ENCODE measurements at regions not wholly inside any gene's neighbourhood (a gene's known extent, or its start where the extent isn't known, plus 50 kb on each side); places are given as distances from the start of the nearest gene placed in this dataset.

DNA sequence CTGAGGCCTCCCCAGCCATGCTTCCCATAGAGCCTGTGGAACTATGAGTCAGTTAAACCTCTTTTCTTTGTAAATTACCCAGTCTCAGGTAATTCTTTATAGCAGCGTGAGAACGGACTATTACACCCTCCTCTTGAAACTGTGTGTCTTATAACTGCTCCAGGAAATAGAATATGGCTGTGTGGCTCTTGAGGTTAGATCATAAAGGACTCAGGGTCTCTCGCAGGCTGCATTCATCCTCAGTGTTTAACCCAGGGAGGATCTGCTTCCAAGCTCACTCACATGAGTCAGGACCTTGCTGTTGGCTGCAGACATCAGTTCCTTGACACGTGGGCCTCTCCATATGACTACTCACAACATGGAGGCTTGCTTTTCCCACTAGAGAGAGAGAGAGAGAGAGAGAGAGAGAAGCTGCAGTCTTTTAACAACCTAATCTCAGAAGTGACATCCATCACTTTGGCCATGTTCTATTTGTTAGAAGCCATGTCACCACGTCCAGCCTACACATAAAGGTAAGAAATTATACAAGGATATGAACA, 114.3 kb upstream of the UBE2E1 start:
- TF ChIP-seq, protein P1, sequence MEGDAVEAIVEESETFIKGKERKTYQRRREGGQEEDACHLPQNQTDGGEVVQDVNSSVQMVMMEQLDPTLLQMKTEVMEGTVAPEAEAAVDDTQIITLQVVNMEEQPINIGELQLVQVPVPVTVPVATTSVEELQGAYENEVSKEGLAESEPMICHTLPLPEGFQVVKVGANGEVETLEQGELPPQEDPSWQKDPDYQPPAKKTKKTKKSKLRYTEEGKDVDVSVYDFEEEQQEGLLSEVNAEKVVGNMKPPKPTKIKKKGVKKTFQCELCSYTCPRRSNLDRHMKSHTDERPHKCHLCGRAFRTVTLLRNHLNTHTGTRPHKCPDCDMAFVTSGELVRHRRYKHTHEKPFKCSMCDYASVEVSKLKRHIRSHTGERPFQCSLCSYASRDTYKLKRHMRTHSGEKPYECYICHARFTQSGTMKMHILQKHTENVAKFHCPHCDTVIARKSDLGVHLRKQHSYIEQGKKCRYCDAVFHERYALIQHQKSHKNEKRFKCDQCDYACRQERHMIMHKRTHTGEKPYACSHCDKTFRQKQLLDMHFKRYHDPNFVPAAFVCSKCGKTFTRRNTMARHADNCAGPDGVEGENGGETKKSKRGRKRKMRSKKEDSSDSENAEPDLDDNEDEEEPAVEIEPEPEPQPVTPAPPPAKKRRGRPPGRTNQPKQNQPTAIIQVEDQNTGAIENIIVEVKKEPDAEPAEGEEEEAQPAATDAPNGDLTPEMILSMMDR (IDR thresholded peaks at IDR 0.05; ENCODE audit: low read depth, low read length), result no peak
- Histone ChIP-seq H3K36me3 (no peaks in the 10 kb centered on the region), H3K27me3 (no peaks in the 10 kb centered on the region), H3K4me1 (no peaks in the 10 kb centered on the region), H3K9me3 (no peaks in the 10 kb centered on the region), H3K4me3 (ENCODE audit: low read depth, low read length) (no peak overlapping the region)
- DNase-seq, result no peak

DNA sequence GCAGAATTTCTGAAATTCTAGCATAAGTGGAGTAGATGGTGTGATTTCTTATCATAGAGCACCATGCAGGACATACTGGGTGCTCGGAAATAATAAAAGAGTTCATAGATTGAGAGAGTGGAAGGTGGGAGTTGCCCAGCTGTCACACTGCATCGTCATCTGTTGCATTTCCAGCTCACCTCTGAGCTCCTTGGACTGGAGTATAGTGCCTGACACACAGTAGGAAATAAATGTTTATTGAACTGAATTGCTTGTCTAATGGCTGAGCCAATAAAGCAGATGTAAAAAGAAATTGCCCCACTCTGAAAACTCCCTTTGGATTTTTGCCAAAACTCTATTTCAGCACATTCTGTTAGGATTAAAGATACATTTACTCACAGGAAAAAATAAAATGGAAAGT, 108.9 kb upstream of the UBE2E1 start:
- Histone ChIP-seq H3K27me3 (no peaks in the 10 kb centered on the region), H3K4me1 (no peaks in the 10 kb centered on the region), H3K9me3 (no peaks in the 10 kb centered on the region), H3K4me3 (ENCODE audit: low read depth, low read length) (no peak overlapping the region), H3K36me3 (no peaks in the 10 kb centered on the region)
- TF ChIP-seq, protein P1 (IDR thresholded peaks at IDR 0.05; ENCODE audit: low read depth, low read length), result no peak
- no peak for DNase-seq

DNA sequence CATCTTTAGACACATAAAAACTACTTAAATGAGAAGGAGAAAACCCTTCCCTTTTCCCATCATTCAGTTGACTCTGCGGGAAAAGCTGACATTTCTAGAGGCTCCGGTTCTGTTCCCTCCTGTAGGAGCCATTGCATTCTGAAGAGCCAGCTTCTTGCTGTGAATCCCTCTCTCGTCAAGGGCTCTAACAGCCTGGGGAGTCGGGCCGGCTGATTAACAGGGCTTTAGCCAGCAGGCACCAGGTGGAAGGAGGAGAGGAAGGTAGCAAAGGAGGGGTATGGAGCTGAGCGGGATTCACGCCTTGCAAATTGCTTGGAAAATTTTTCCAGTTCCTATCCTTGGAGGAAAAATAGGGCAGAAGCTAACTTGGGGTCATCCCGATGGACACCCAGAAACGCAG, 108.3 kb upstream of the UBE2E1 start:
- no peaks in the 10 kb centered on the region for H3K4me1 ChIP-seq
- no peaks in the 10 kb centered on the region for H3K36me3 ChIP-seq
- DNase-seq, result no peak
- no peak overlapping the region for H3K4me3 ChIP-seq (ENCODE audit: low read depth, low read length)
- no peaks in the 10 kb centered on the region for H3K27me3 ChIP-seq
- TF ChIP-seq, protein P1 (IDR thresholded peaks at IDR 0.05; ENCODE audit: low read depth, low read length), result no peak
- no peaks in the 10 kb centered on the region for H3K9me3 ChIP-seq

DNA sequence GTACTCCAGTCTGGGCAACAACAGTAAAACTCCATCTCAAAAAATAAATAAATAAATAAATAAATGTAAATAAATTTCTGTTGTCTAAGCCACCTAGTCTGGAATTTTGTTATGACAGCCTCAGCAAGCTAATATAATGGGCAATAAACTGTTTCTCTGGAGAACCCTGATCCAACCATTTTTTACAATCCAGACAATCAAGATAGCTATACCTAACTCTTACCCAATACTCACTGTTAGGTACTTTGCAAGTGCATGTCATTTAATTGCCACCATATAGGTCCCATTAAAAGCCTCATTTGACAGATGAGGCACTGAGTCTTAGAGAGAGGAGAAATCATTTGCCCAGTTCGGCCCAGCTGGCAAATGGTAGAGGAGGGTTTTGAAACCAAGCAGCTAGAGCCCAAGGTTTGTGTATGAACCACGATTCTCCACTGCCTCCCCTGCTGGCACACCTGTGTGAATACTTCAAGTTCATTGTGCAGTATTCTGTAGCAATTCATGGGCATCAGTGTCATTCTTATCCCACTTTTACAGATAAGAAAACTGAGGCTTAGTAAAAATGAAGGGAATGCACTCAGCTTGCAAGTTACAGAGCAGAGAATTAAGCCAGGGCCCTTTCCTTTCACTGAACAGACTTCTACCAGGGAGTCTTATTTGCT, 107.0 kb upstream of the UBE2E1 start:
- TF ChIP-seq, protein P1 (IDR thresholded peaks at IDR 0.05; ENCODE audit: low read depth, low read length), result no peak
- no peaks in the 10 kb centered on the region for H3K27me3 ChIP-seq
- no peaks in the 10 kb centered on the region for H3K9me3 ChIP-seq
- no peaks in the 10 kb centered on the region for H3K4me1 ChIP-seq
- no peak overlapping the region for H3K4me3 ChIP-seq (ENCODE audit: low read depth, low read length)
- no peak for DNase-seq
- no peaks in the 10 kb centered on the region for H3K36me3 ChIP-seq

DNA sequence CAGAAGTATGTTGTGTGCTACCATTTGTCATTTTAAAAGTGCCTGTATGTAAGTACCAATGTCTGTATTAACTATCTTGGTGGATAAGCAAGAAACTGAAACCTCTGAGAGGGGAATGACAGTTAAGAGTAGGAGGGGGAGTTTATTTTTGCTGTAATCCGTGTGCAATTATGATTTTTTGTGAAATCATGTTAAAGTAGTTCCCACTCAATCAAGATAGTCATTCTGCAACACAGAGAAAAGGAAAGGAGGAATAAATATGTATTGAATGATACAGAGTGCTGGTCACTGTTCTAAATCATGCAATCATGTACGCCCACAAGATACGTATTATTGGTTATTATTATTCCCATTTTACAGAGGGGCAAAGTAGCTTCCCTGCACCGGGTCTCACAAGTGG, 105.1 kb upstream of the UBE2E1 start:
- H3K4me1 ChIP-seq, result no peaks in the 10 kb centered on the region
- no peak for DNase-seq

More for the DNA sequence above, 105.1 kb upstream of the UBE2E1 start:
- H3K36me3 ChIP-seq, result no peaks in the 10 kb centered on the region
- H3K4me3 ChIP-seq (ENCODE audit: low read depth, low read length), result no peak overlapping the region
- no peaks in the 10 kb centered on the region for H3K27me3 ChIP-seq
- H3K9me3 ChIP-seq, result no peaks in the 10 kb centered on the region
- TF ChIP-seq, protein P1 (IDR thresholded peaks at IDR 0.05; ENCODE audit: low read depth, low read length), result no peak
